Astrocyte of the spinal cord (primary cell): ENCODE measurements at regions not wholly inside any gene's neighbourhood (a gene's known extent, or its start where the extent isn't known, plus 50 kb on each side); places are given as distances from the start of the nearest gene placed in this dataset.

Source experiments
- DNase-seq: peaks from one replicate; pipeline ENCODE4 v3.0.0; 2011; ENCODE audit warnings: low read depth, low spot score
- H3K4me3 ChIP-seq: 2 replicates; pipeline ENCODE4 v1.5.1; 2011; ENCODE audit warnings: low read depth, mild to moderate bottlenecking, low read length, moderate library complexity
- CTCF ChIP-seq: IDR thresholded peaks from 2 replicates; pipeline ENCODE4 v1.5.1; 2012; ENCODE audit warnings: low read depth, mild to moderate bottlenecking, low read length, inconsistent platforms
- in situ Hi-C: cut with HindIII; loops from 2 replicates; pipeline ENCODE4 v1.10.0; 2017; ENCODE audit warnings: low sequenced_read_pairs

GRCh38 chr13:77838271-77838670 is 80.4 kb downstream of the EDNRB start:
- DNase-seq = no peak

GRCh38 chr13:77836423-77836822 is 82.2 kb downstream of the EDNRB start:
- no peak for DNase-seq
- in situ Hi-C loops = no loop called here
- no peak overlapping the region for H3K4me3 ChIP-seq
- TF ChIP-seq CTCF = no peak

More at GRCh38 chr13:77838271-77838670, 80.4 kb downstream of the EDNRB start:
- no peak overlapping the region for H3K4me3 ChIP-seq
- no peak for TF ChIP-seq CTCF
- in situ Hi-C loops = no loop called here

GRCh38 chr13:77833331-77833863 is 85.2 kb downstream of the EDNRB start:
- TF ChIP-seq CTCF = no peak
- H3K4me3 ChIP-seq = no peak overlapping the region
- peak; percentile 3 for DNase-seq
- in situ Hi-C loops = no loop called here

- peak; percentile 8 for DNase-seq
- in situ Hi-C loops = no loop called here
- no peak overlapping the region for H3K4me3 ChIP-seq
- no peak for TF ChIP-seq CTCF
Measured at GRCh38 chr13:77832339-77833100, 86.1 kb downstream of the EDNRB start.

GRCh38 chr13:77831866-77832265 is 86.8 kb downstream of the EDNRB start:
- H3K4me3 ChIP-seq = no peak overlapping the region
- DNase-seq = no peak
- no peak for TF ChIP-seq CTCF
- in situ Hi-C loops = no loop called here

GRCh38 chr13:77829963-77830362 is 88.7 kb downstream of the EDNRB start:
- DNase-seq = no peak

More at GRCh38 chr13:77829963-77830362, 88.7 kb downstream of the EDNRB start:
- H3K4me3 ChIP-seq = no peak overlapping the region
- no peak for TF ChIP-seq CTCF
- in situ Hi-C loops = no loop called here
